Common myeloid progenitor, CD34-positive (primary cell): ENCODE measurements at regions not wholly inside any gene's neighbourhood (a gene's known extent, or its start where the extent isn't known, plus 50 kb on each side); places are given as distances from the start of the nearest gene placed in this dataset.
"Not testable (repeated sequence)": the region's sequence is repeated elsewhere in the genome, so short reads cannot be mapped to it uniquely, and the experiment has no call there.

ENCODE experiments used
- CTCF ChIA-PET: fragments of 350-600 bp; sonication (Branson Sonifier 250); formaldehyde crosslinking; loops from one replicate; lab custom pipeline; 2021; ENCODE audit warnings: antibody characterized with exemption; lab: Charles Lee
- POLR2A ChIA-PET: fragments of 350-600 bp; sonication (Branson Sonifier 250); formaldehyde crosslinking; loops from one replicate; lab custom pipeline; 2021; ENCODE audit warnings: antibody characterized with exemption; lab: Charles Lee
- DNase-seq, 3 donors: peaks; one replicate each; pipeline versions ENCODE4 v3.0.0 to v3.0.0-alpha.2; 2013
- H3K27ac ChIP-seq, 2 experiments: 1 replicate in 1 of 2; 2 replicates in 1 of 2; pipeline ENCODE4 v1.7.0; 2013; ENCODE audit warnings: inconsistent platforms in 2 of 2, low read length in 2 of 2, mild to moderate bottlenecking in 2 of 2, low read depth in 1 of 2, moderate library complexity in 1 of 2; ENCODE audit not compliant: severe bottlenecking in 2 of 2, insufficient read depth in 1 of 2, poor library complexity in 1 of 2
- H3K27me3 ChIP-seq, 5 experiments: replicated peaks in 2 of 5; 1 replicate in 3 of 5; 2 replicates in 2 of 5; pipeline versions ENCODE4 v1.6.1 to v1.7.0; 2013; ENCODE audit warnings: low read length in 4 of 5, mild to moderate bottlenecking in 2 of 5, moderate library complexity in 2 of 5, inconsistent platforms in 1 of 5; ENCODE audit not compliant: insufficient read depth in 5 of 5, control insufficient read depth in 4 of 5
- H3K36me3 ChIP-seq, 4 experiments: 1 replicate in 2 of 4; 2 replicates in 2 of 4; pipeline versions ENCODE4 v1.6.1 to v1.7.0; 2013; ENCODE audit warnings: low read length in 3 of 4, control low read depth in 1 of 4, mild to moderate bottlenecking in 1 of 4; ENCODE audit not compliant: control insufficient read depth in 4 of 4, insufficient read depth in 4 of 4
- H3K4me1 ChIP-seq, 4 experiments: 1 replicate in 3 of 4; 2 replicates in 1 of 4; pipeline versions ENCODE4 v1.6.1 to v1.7.1; 2013; ENCODE audit warnings: low read length in 3 of 4, mild to moderate bottlenecking in 3 of 4, control low read depth in 1 of 4, inconsistent platforms in 1 of 4, moderate library complexity in 1 of 4; ENCODE audit not compliant: control insufficient read depth in 4 of 4, insufficient read depth in 4 of 4; ENCODE audit errors: control extremely low read depth in 1 of 4
- H3K4me3 ChIP-seq, 7 experiments: 1 replicate in 4 of 7; 2 replicates in 3 of 7; pipeline versions ENCODE4 v1.5.1 to v1.7.0; 2013; ENCODE audit warnings: mild to moderate bottlenecking in 7 of 7, low read length in 6 of 7, moderate library complexity in 6 of 7, inconsistent platforms in 2 of 7, low read depth in 2 of 7, control low read depth in 1 of 7; ENCODE audit not compliant: insufficient read depth in 4 of 7, control insufficient read depth in 1 of 7; ENCODE audit errors: extremely low read depth in 1 of 7
- H3K9me3 ChIP-seq, 5 experiments: 1 replicate in 4 of 5; 2 replicates in 1 of 5; pipeline versions ENCODE4 v1.6.1 to v1.7.1; 2013; ENCODE audit warnings: low read length in 4 of 5, mild to moderate bottlenecking in 2 of 5, inconsistent platforms in 1 of 5, low read depth in 1 of 5, moderate library complexity in 1 of 5; ENCODE audit not compliant: control insufficient read depth in 4 of 5, insufficient read depth in 2 of 5; ENCODE audit errors: control extremely low read depth in 1 of 5
- WGBS: methylation state at CpG from one replicate; pipeline ENCODE4 v1.1.5; 2013; ENCODE audit not compliant: insufficient coverage; 5-methylcytosine and 5-hydroxymethylcytosine counted together

GRCh38 chr6:156191390-156191789, 585.8 kb upstream of the ARID1B start:
- H3K9me3 ChIP-seq, H3K4me3 ChIP-seq, DNase-seq, H3K27ac ChIP-seq, CTCF ChIA-PET, POLR2A ChIA-PET, H3K27me3 ChIP-seq, H3K36me3 ChIP-seq: not testable (repeated sequence)
- H3K4me1 ChIP-seq, result peaks cover 8 to 27% (median 17%) of the 10 kb centered on the region in 4 experiments

- H3K9me3 ChIP-seq, result peaks cover 0 to 8% (median 0%) of the 10 kb centered on the region in 5 experiments
- no peaks in the 10 kb centered on the region for H3K27me3 ChIP-seq
- ChIA-PET POLR2A (no interaction called here), CTCF (no interaction called here)
- DNase-seq, result no peak
- H3K36me3 ChIP-seq, result peaks cover 0 to 9% (median 0%) of the 10 kb centered on the region in 4 experiments
- 100% methylated on average over 4 of the region's 6 CpGs for WGBS
- peaks cover 8 to 27% (median 17%) of the 10 kb centered on the region in 4 experiments for H3K4me1 ChIP-seq
- no peak overlapping the region for H3K4me3 ChIP-seq
- no peak overlapping the region for H3K27ac ChIP-seq
These were observed 586.9 kb upstream of the ARID1B start for GRCh38 chr6:156190270-156190669.

- Histone ChIP-seq H3K4me1 (peaks cover 8 to 31% (median 20%) of the 10 kb centered on the region in 4 experiments), H3K27ac (no peak overlapping the region), H3K36me3 (peaks cover 0 to 7% (median 0%) of the 10 kb centered on the region in 4 experiments), H3K4me3 (no peak overlapping the region), H3K27me3 (no peaks in the 10 kb centered on the region), H3K9me3 (peaks cover 0 to 5% (median 0%) of the 10 kb centered on the region in 5 experiments)
- ChIA-PET POLR2A (interaction anchor here (0.6 to 0.7 kb wide), 2 partner anchors 10 to 28 kb away, joined by 3 read pairs; no protein-coding TSS in a partner anchor), CTCF (interaction anchor here (0.7 kb wide), 1 partner anchor 160 kb away, joined by 4 read pairs; no protein-coding TSS in a partner anchor)
- DNase-seq, result no peak
These were observed 587.5 kb upstream of the ARID1B start for GRCh38 chr6:156189714-156190113.

GRCh38 chr6:156189195-156189594, 588.0 kb upstream of the ARID1B start:
- ChIA-PET CTCF (interaction anchor here (0.7 to 1.2 kb wide), 2 partner anchors 33 to 159 kb away, joined by 3 to 4 read pairs; no protein-coding TSS in a partner anchor), POLR2A (interaction anchor here (0.6 to 0.7 kb wide), 2 partner anchors 11 to 28 kb away, joined by 3 read pairs; no protein-coding TSS in a partner anchor)

GRCh38 chr6:156185113-156185512, 592.1 kb upstream of the ARID1B start:
- Histone ChIP-seq H3K27ac (no peak overlapping the region), H3K4me1 (peaks cover 12 to 43% (median 33%) of the 10 kb centered on the region in 4 experiments), H3K9me3 (peaks cover 0 to 4% (median 0%) of the 10 kb centered on the region in 5 experiments), H3K36me3 (peaks cover 0 to 2% (median 0%) of the 10 kb centered on the region in 4 experiments), H3K27me3 (no peaks in the 10 kb centered on the region), H3K4me3 (no peak overlapping the region)
- ChIA-PET POLR2A (no interaction called here), CTCF (interaction anchor here (0.7 to 1.3 kb wide), 2 partner anchors 12 to 84 kb away, joined by 3 to 4 read pairs; no protein-coding TSS in a partner anchor)
- 75% methylated on average over 1 of the region's 3 CpGs for WGBS
- DNase-seq, result no peak

More at GRCh38 chr6:156189195-156189594, 588.0 kb upstream of the ARID1B start:
- H3K27me3 ChIP-seq, result no peaks in the 10 kb centered on the region
- H3K4me3 ChIP-seq, result no peak overlapping the region
- WGBS, result 100% methylated on average over 1 of the region's 2 CpGs
- peaks cover 0 to 4% (median 0%) of the 10 kb centered on the region in 5 experiments for H3K9me3 ChIP-seq
- peaks cover 8 to 34% (median 22%) of the 10 kb centered on the region in 4 experiments for H3K4me1 ChIP-seq
- H3K27ac ChIP-seq, result no peak overlapping the region
- DNase-seq, result no peak
- peaks cover 0 to 3% (median 0%) of the 10 kb centered on the region in 4 experiments for H3K36me3 ChIP-seq

GRCh38 chr6:156183678-156184077, 593.5 kb upstream of the ARID1B start:
- CTCF ChIA-PET, result interaction anchor here (0.9 to 1.8 kb wide), 2 partner anchors 10 to 18 kb away, joined by 3 to 4 read pairs; no protein-coding TSS in a partner anchor
- Histone ChIP-seq H3K4me1 (peaks cover 9 to 37% (median 27%) of the 10 kb centered on the region in 4 experiments), H3K9me3 (peaks cover 0 to 4% (median 0%) of the 10 kb centered on the region in 5 experiments), H3K36me3 (peaks cover 0 to 2% (median 0%) of the 10 kb centered on the region in 4 experiments), H3K4me3 (no peak overlapping the region), H3K27ac (no peak overlapping the region), H3K27me3 (no peaks in the 10 kb centered on the region)
- WGBS, result 100% methylated on average over 3 of the region's 3 CpGs
- DNase-seq, result no peak
- POLR2A ChIA-PET, result no interaction called here

- CTCF ChIA-PET, result interaction anchor here (1.3 to 1.8 kb wide), 2 partner anchors 9 to 12 kb away, joined by 3 to 4 read pairs; no protein-coding TSS in a partner anchor
- Histone ChIP-seq H3K4me3 (no peak overlapping the region), H3K4me1 (peaks cover 8 to 24% (median 17%) of the 10 kb centered on the region in 4 experiments), H3K27me3 (no peaks in the 10 kb centered on the region), H3K9me3 (peaks cover 0 to 4% (median 0%) of the 10 kb centered on the region in 5 experiments), H3K36me3 (peaks cover 0 to 2% (median 1%) of the 10 kb centered on the region in 4 experiments), H3K27ac (no peak overlapping the region)
- peak in 2 of 3 donors; percentile 66 to 85 for DNase-seq
- 0% methylated on average over 1 of the region's 2 CpGs for WGBS
- POLR2A ChIA-PET, result no interaction called here
These were observed 594.8 kb upstream of the ARID1B start for GRCh38 chr6:156182356-156182755.
